ENCODE measurements at regions not wholly inside any gene's neighbourhood (a gene's known extent, or its start where the extent isn't known, plus 50 kb on each side); places are given as distances from the start of the nearest gene placed in this dataset.
A peak's percentile ranks its signal among the peaks of the same experiment; 100 is the strongest.
"Not testable (repeated sequence)": the region's sequence is repeated elsewhere in the genome, so short reads cannot be mapped to it uniquely, and the experiment has no call there.

GRCh38 chr5:21482983-21483650 is 1370.0 kb downstream of the CDH12 start:
- DNase-seq (ENCODE audit: low spot score): not testable (repeated sequence)

- DNase-seq (ENCODE audit: low spot score): not testable (repeated sequence)
Observed at GRCh38 chr5:21482522-21482921, 1370.6 kb downstream of the CDH12 start.

GRCh38 chr5:21481320-21482270 is 1371.5 kb downstream of the CDH12 start:
- DNase-seq (ENCODE audit: low spot score): not testable (repeated sequence)

- not testable (repeated sequence) for DNase-seq (ENCODE audit: low spot score)
Observed at GRCh38 chr5:21480054-21480453, 1373.1 kb downstream of the CDH12 start.

- not testable (repeated sequence) for DNase-seq (ENCODE audit: low spot score)
Observed at GRCh38 chr5:21473981-21474380, 1379.2 kb downstream of the CDH12 start.

GRCh38 chr5:21473436-21473835 is 1379.7 kb downstream of the CDH12 start:
- DNase-seq (ENCODE audit: low spot score): not testable (repeated sequence)

GRCh38 chr5:21471691-21472090 is 1381.5 kb downstream of the CDH12 start:
- not testable (repeated sequence) for DNase-seq (ENCODE audit: low spot score)

GRCh38 chr5:21469523-21470101 is 1383.5 kb downstream of the CDH12 start:
- not testable (repeated sequence) for DNase-seq (ENCODE audit: low spot score)

- not testable (repeated sequence) for DNase-seq (ENCODE audit: low spot score)
Observed at GRCh38 chr5:21467544-21467943, 1385.6 kb downstream of the CDH12 start.

GRCh38 chr5:21459744-21460073 is 1393.4 kb downstream of the CDH12 start:
- not testable (repeated sequence) for DNase-seq (ENCODE audit: low spot score)

GRCh38 chr5:21452449-21452848 is 1400.7 kb downstream of the CDH12 start:
- DNase-seq (ENCODE audit: low spot score): no peak

- DNase-seq (ENCODE audit: low spot score): no peak
Observed at GRCh38 chr5:21432646-21433045, 1420.5 kb downstream of the CDH12 start.

- no peak for DNase-seq (ENCODE audit: low spot score)
Observed at GRCh38 chr5:21424907-21425306, 1428.2 kb downstream of the CDH12 start.

- no peak for DNase-seq (ENCODE audit: low spot score)
Observed at GRCh38 chr5:21419383-21419782, 1431.4 kb upstream of the CDH18 start.

GRCh38 chr5:21402089-21402488 is 1414.1 kb upstream of the CDH18 start:
- not testable (repeated sequence) for DNase-seq (ENCODE audit: low spot score)

- DNase-seq (ENCODE audit: low spot score): no peak
Observed at GRCh38 chr5:21398511-21398910, 1410.5 kb upstream of the CDH18 start.

GRCh38 chr5:21397693-21398092 is 1409.7 kb upstream of the CDH18 start:
- DNase-seq (ENCODE audit: low spot score): no peak

- no peak for DNase-seq (ENCODE audit: low spot score)
Observed at GRCh38 chr5:21391506-21391905, 1403.5 kb upstream of the CDH18 start.

- not testable (repeated sequence) for DNase-seq (ENCODE audit: low spot score)
Observed at GRCh38 chr5:21360754-21361153, 1372.8 kb upstream of the CDH18 start.

- peak; percentile 0 for DNase-seq (ENCODE audit: low spot score)
Observed at GRCh38 chr5:21341948-21342261, 1353.9 kb upstream of the CDH18 start.

- DNase-seq (ENCODE audit: low spot score): not testable (repeated sequence)
Observed at GRCh38 chr5:21341203-21341947, 1353.4 kb upstream of the CDH18 start.

GRCh38 chr5:21340233-21340632 is 1352.2 kb upstream of the CDH18 start:
- DNase-seq (ENCODE audit: low spot score): not testable (repeated sequence)
